Esophagus muscularis mucosa (tissue), 3 donors: ENCODE measurements at regions not wholly inside any gene's neighbourhood (a gene's known extent, or its start where the extent isn't known, plus 50 kb on each side); places are given as distances from the start of the nearest gene placed in this dataset.

Experiments
- POLR2A ChIP-seq: fragments of 450-650 bp; IDR thresholded peaks from one replicate; pipeline ENCODE4 v1.6.1; 2017; ENCODE audit warnings: antibody characterized with exemption, moderate library complexity, mild to moderate bottlenecking, low read depth
- TF ChIP-seq, protein P1 (sequence below), 3 experiments: fragments of 200-600 bp in 2 of 3; fragments of 450-650 bp in 1 of 3; sonication (generic) in 2 of 3; IDR thresholded peaks; one replicate each; pipeline ENCODE4 v1.5.1; 2017 to 2019; ENCODE audit warnings: antibody characterized with exemption in 3 of 3, mild to moderate bottlenecking in 2 of 3, moderate library complexity in 1 of 3

DNA sequence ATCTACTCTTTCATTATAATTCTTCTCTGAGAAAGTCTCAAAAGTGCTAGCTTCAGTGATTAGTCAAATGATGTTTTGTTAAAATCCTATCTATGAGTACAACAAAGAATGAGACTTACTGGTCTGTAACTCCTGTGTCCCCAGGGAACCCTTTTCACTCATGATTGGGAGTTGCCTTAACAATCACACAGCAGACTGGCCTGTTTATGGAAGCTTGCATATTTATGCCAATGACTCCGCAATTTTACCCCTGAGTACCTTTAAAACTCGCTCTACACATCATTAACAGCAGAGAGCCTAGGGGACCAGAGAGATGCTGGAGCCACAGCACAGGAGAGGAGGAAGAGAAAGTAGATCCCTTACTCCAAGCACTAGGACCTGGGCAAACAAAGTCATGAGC is 628.1 kb downstream of the IGSF11 start:
- TF ChIP-seq, protein P1, sequence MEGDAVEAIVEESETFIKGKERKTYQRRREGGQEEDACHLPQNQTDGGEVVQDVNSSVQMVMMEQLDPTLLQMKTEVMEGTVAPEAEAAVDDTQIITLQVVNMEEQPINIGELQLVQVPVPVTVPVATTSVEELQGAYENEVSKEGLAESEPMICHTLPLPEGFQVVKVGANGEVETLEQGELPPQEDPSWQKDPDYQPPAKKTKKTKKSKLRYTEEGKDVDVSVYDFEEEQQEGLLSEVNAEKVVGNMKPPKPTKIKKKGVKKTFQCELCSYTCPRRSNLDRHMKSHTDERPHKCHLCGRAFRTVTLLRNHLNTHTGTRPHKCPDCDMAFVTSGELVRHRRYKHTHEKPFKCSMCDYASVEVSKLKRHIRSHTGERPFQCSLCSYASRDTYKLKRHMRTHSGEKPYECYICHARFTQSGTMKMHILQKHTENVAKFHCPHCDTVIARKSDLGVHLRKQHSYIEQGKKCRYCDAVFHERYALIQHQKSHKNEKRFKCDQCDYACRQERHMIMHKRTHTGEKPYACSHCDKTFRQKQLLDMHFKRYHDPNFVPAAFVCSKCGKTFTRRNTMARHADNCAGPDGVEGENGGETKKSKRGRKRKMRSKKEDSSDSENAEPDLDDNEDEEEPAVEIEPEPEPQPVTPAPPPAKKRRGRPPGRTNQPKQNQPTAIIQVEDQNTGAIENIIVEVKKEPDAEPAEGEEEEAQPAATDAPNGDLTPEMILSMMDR (IDR thresholded peaks at IDR 0.05) = no peak
- no peak for TF ChIP-seq POLR2A
